Sciatic nerve (tissue), 2 donors: ENCODE measurements at regions not wholly inside any gene's neighbourhood (a gene's known extent, or its start where the extent isn't known, plus 50 kb on each side); places are given as distances from the start of the nearest gene placed in this dataset. TPM values are rescaled to one million over a fixed set of nuclear protein-coding genes. Genes with fewer than 3 reads are reported as not detected.

Experiments used
- ATAC-seq: fragments of 200-7000 bp; cut with Tn5 transposase; one replicate; pipeline ENCODE4 v1.9.1; 2020; ENCODE audit warnings: mild to moderate bottlenecking, moderate library complexity
- DNase-seq: peaks from one replicate; pipeline ENCODE4 v3.0.0-alpha.2; 2020; ENCODE audit warnings: low spot score
- intact Hi-C: fragments of 100-400 bp; cut with DNase I; formaldehyde crosslinking; loops from one replicate; pipeline ENCODE4 v1.14.2; 2022
- microRNA-seq: library from miRNA; unstranded; fragments of <30 nt; microRNA quantifications from one replicate; pipeline ENCODE4 v1.2.0, GENCODE V29; 2020
- donor health status: DM: no; HTN: no; CAD: no.
- donor health status: DM: no; HTN: no; CAD: no.

DNA sequence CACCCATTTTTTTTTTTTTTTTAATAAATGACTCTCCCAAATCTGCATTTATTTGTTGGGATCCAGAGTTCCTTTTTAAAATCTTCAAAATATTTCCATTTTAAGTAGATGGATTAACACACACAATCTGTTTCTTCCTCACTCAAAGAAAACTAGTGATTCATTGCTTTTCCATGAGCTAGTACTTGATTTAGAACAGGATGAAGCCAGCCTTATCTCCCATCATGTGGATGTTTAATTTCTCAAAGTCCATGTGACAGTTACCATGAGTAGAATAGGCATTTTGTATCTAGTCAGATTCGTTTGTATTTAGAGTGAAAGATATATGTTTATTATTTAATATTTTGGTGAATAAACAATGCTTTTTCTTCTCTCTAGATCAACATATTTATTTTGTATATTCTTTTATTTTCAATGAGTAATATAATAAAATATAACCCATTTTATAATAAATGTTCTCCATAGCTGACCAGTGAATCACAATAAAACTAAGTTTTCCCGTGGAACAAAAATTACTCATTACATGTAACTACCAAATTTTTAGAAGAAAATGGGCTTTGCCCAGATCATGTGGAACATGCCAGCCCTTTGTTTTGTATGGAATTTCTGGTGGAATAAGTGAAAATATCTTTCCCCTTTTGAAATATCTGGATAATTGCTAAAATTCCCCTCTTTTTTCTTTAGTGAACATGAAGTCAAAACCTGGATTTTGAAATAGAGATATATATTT is 54.9 kb upstream of the RPS23 start:
- DNase-seq: no peak
- ATAC-seq: peak; percentile 5
- intact Hi-C loops: no loop called here

DNA sequence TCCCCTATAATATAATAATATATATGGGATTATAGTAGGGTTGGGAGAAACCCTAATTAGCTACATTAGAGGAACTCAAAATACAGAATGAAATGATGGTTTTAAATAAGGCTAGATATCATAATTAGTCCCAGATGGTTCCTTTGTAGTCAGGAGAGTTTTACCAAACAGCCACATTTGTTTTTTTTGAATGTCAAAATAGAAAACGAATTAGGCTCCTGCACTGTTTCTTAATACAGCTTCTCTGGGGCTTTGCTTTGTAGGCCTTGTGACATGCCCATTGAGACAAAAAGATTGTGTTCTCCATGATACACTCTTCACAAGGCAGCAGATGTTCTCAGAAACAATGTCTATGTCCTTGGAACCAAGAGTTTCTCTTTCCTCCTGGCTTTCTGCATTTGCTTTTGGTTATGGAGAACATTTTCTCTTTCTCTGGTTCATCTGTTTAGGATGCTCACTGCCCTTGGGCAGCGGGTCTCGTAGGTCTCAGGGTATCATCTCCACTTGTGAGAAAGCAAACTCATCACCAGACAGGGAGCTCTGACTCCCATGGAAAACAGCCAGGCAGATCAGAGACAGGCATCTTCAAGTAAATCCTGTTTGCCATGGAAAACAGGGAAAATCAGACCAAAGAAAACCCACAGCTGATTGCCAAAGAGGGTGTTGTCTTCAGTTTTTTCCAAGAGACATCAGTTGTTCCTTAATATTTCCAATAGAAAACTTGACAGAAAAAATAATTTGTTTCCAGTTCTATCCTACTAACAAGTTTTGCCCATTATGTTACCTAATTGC is 54.1 kb upstream of the RPS23 start:
- intact Hi-C loops: no loop called here
- ATAC-seq (peak; percentile 84), DNase-seq (no peak)

DNA sequence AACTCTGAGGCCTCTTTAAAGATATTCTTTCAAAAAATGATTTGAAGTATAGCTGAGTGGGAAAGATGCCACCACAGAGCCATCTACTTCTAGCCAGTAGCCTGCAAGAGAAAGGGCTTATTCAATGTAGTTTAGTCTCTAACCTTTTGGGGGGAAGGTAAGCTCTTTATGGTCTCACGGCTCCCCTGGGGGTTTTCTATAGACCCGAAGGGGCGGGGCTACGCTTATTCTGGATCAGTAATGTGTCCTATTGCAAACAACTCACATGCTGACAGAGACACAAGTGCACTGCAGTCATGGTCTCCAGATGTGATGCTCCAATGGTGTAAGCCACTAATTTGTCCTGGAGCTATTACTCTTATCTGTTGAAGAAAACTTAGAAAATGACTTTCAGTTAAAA is 53.4 kb upstream of the RPS23 start:
- intact Hi-C loops: no loop called here
- ATAC-seq: no peak
- DNase-seq: no peak

DNA sequence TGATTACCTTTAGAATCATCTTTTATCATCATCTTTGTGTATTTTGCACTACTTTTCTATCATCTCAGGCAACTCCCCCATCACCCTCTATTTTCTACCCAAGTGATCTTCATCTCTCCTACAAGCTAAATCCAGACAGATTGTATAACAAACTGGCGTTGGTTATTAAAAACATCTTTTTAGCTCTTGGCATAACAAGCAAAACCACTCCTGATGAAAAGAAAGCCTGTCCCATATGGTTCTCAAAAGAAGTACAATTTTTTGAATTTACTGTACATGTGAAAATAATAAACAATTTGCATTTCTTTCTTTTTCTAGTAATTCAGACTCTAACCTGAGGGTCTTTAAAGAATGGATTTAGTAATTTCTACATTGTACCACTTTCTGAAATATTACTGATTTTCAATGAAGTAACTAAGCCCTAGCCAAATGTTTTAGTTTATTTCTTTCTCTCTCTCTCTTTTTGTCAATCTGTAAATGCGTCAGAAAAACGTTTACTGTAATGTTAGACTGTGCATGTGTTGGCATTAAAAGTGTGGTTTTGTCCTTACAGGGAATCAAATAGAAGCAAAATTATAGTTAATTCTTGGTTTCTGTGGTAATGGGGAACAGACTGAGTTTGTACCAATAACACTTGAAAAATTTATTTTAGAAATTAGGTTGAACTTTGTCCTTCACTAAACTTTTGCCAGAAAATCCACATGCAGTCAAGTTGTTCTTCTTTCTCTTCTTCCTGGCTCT is 52.5 kb upstream of the RPS23 start:
- intact Hi-C loops: no loop called here
- ATAC-seq: no peak
- no peak for DNase-seq

DNA sequence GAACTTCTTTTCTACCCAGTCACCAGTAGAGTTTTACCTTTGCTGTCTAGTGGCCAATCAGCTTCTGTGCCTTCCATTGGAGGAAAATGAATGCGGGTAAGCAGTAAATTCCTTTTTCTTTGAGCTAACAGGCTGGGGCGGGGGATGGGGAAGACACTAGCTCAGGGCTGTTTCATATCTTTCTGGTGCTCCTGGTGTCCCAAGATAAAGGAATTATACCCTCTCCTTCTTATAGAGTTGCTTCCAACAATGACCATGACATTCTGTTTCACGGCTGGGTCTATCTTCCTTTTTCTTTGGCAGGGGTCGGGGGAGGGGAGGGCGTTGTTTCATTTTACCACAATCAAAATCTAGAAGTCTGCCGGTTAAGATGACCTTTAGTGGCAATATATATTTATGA is 51.2 kb upstream of the RPS23 start:
- ATAC-seq: no peak
- DNase-seq: no peak
- intact Hi-C loops: no loop called here

Small RNA genes lying in the stretch of these regions (microRNA-seq; reads per million reads assigned to microRNA genes)
- not detected for gene MIR3977
